Natural killer cell (primary cell): ENCODE measurements at regions not wholly inside any gene's neighbourhood (a gene's known extent, or its start where the extent isn't known, plus 50 kb on each side); places are given as distances from the start of the nearest gene placed in this dataset.
"Not testable (repeated sequence)": the region's sequence is repeated elsewhere in the genome, so short reads cannot be mapped to it uniquely, and the experiment has no call there.

Experiments
- ATAC-seq, 3 donors: fragments of 150-1000 bp in 2 of 3; fragments of 200-7000 bp in 1 of 3; cut with Tn5 transposase; 1 replicate in 1 of 3; 2 replicates in 2 of 3; pipeline ENCODE4 v1.10.0; 2021; ENCODE audit warnings: mild to moderate bottlenecking in 2 of 3, moderate library complexity in 2 of 3
- DNase-seq, 2 donors: peaks; one replicate each; pipeline versions ENCODE4 v3.0.0 to v3.0.0-alpha.2; 2013 to 2021; ENCODE audit warnings: mixed read lengths in 1 of 2
- H3K27ac ChIP-seq: one replicate; pipeline ENCODE4 v1.5.1; 2013; ENCODE audit warnings: mild to moderate bottlenecking, low read length
- H3K27me3 ChIP-seq: one replicate; pipeline ENCODE4 v1.6.1; 2013; ENCODE audit warnings: low read length; ENCODE audit not compliant: control insufficient read depth, insufficient read depth
- H3K36me3 ChIP-seq: one replicate; pipeline ENCODE4 v1.6.1; 2013; ENCODE audit warnings: low read length; ENCODE audit not compliant: control insufficient read depth, insufficient read depth
- H3K4me1 ChIP-seq: one replicate; pipeline ENCODE4 v1.6.1; 2013; ENCODE audit warnings: low read length; ENCODE audit not compliant: control insufficient read depth, insufficient read depth
- H3K4me3 ChIP-seq: one replicate; pipeline ENCODE4 v1.5.1; 2013; ENCODE audit warnings: low read length
- H3K9me3 ChIP-seq: one replicate; pipeline ENCODE4 v1.6.1; 2013; ENCODE audit warnings: low read length; ENCODE audit not compliant: control insufficient read depth, insufficient read depth
- H3K27ac Mint-ChIP-seq, 2 donors: one replicate each; pipeline ENCODE4 v1.8.0; 2022; ENCODE audit warnings: mild to moderate bottlenecking in 2 of 2, mixed read lengths in 2 of 2, moderate library complexity in 1 of 2
- H3K27me3 Mint-ChIP-seq, 2 donors: one replicate each; pipeline ENCODE4 v1.8.0; 2022; ENCODE audit warnings: low read depth in 2 of 2, mixed read lengths in 2 of 2
- H3K36me3 Mint-ChIP-seq: one replicate; pipeline ENCODE4 v1.8.0; 2022; ENCODE audit warnings: mixed read lengths
- H3K4me1 Mint-ChIP-seq, 2 donors: one replicate each; pipeline ENCODE4 v1.8.0; 2022; ENCODE audit warnings: mixed read lengths in 2 of 2
- H3K4me3 Mint-ChIP-seq: one replicate; pipeline ENCODE4 v1.8.0; 2022; ENCODE audit warnings: mild to moderate bottlenecking, moderate library complexity, mixed read lengths
- H3K9me3 Mint-ChIP-seq, 2 donors: one replicate each; pipeline ENCODE4 v1.8.0; 2022; ENCODE audit warnings: mixed read lengths in 2 of 2
- WGBS: methylation state at CpG from one replicate; pipeline ENCODE4 v1.1.7; 2013; ENCODE audit warnings: missing lambda C conversion rate; ENCODE audit not compliant: insufficient coverage; 5-methylcytosine and 5-hydroxymethylcytosine counted together
- intact Hi-C: fragments of 100-400 bp; cut with micrococcal nuclease; formaldehyde crosslinking; loops from one replicate; pipeline ENCODE4 v1.14.2; 2022

DNA sequence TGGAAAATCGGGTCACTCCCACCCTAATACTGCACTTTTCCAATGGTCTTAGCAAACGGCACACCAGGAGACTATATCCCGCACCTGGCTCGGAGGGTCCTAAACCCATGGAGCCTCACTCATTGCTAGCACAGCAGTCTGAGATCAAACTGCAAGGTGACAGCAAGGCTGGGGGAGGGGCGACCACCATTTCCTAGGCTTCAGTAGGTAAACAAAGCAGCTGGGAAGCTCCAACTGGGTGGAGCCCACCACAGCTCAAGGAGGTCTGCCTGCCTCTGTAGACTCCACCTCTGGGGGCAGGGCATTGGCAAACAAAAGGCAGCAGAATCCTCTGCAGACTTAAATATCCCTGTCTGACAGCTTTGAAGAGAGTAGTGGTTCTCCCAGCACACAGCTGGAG is 109.0 kb upstream of the DEFB108B start:
- H3K27me3 Mint-ChIP-seq: peaks cover 10 to 32% of the 10 kb centered on the region in 2 donors
- H3K27me3 ChIP-seq, intact Hi-C loops, H3K9me3 ChIP-seq, H3K4me1 Mint-ChIP-seq, H3K4me3 ChIP-seq, H3K36me3 Mint-ChIP-seq, H3K4me1 ChIP-seq, ATAC-seq, H3K27ac Mint-ChIP-seq, DNase-seq, H3K36me3 ChIP-seq, H3K4me3 Mint-ChIP-seq, H3K27ac ChIP-seq, H3K9me3 Mint-ChIP-seq: not testable (repeated sequence)
- 87% methylated on average over 5 of the region's 5 CpGs for WGBS

DNA sequence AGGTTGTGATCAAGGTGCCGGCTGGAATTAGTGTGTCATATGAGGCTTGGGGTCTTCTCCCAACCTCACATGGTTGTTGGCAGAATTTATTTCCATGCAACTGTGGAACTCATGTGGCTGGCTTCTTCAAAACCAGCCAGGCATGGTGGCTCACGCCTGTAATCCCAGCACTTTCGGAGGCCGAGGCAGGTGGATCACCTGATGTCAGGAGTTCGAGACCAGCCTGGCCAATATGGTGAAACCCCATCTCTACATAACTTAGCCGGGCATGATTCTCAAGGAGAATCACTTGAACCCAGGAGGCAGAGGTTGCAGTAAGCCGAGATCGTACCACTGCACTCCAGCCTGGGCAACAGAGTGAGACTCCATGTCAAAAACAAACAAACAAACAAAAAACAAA is 102.3 kb upstream of the DEFB108B start:
- H3K36me3 ChIP-seq, DNase-seq, ATAC-seq, intact Hi-C loops, H3K27ac Mint-ChIP-seq, H3K27me3 ChIP-seq, H3K36me3 Mint-ChIP-seq, H3K4me1 ChIP-seq, H3K4me3 Mint-ChIP-seq, H3K4me1 Mint-ChIP-seq, H3K9me3 ChIP-seq, H3K9me3 Mint-ChIP-seq, H3K27ac ChIP-seq, H3K4me3 ChIP-seq: not testable (repeated sequence)
- WGBS: 95% methylated on average over 5 of the region's 8 CpGs
- H3K27me3 Mint-ChIP-seq: peaks cover 11 to 23% of the 10 kb centered on the region in 2 donors

DNA sequence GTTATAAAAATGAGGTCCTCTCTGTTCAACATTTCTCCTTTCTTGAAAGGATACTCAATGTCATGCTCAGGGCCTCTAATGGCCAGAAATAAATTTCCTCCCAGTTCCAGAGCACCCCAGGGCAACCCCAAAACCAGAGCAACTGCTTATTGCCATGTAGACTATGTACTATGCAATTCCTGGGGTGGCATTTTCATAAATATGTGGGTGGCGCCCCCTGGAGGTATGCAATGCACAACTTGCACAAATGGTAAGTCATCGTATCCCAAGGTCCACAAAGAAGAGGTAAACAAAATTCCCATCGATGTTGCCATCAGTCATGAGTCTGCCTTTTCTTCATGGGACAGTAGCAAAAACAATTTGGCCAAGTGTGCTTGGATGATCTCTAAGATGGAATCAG is 98.6 kb upstream of the DEFB108B start:
- H3K27ac Mint-ChIP-seq, H3K4me1 ChIP-seq, H3K27me3 ChIP-seq, H3K4me3 Mint-ChIP-seq, H3K36me3 Mint-ChIP-seq, H3K27ac ChIP-seq, H3K4me3 ChIP-seq, H3K9me3 Mint-ChIP-seq, H3K4me1 Mint-ChIP-seq, intact Hi-C loops, H3K9me3 ChIP-seq, H3K27me3 Mint-ChIP-seq, H3K36me3 ChIP-seq, ATAC-seq: not testable (repeated sequence)
- WGBS: no CpG with 5 or more reads among the region's 3 CpGs
- DNase-seq: peak in 1 of 2 donors; percentile 13

DNA sequence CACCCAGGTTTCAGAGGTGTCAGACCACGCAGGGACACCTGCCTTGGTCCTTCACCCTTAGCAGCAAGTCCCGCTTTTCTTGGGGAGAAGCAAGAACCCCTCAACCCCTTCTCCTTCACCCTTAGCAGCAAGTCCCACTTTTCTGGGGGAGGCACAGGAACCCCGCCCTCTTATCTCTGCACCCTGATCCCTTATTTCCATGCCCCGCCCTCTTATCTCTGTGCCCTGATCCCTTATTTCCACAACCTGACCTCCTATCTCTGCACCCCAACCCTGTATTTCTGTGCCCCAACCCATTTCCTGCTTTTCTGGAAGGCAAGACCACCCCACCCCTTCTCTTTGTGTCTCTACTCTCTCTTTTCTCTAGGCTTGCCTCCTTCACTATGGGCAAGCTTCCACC is 94.7 kb upstream of the DEFB108B start:
- H3K27ac ChIP-seq, H3K4me3 ChIP-seq, DNase-seq, H3K4me3 Mint-ChIP-seq, H3K27ac Mint-ChIP-seq, H3K9me3 ChIP-seq, intact Hi-C loops, H3K9me3 Mint-ChIP-seq, H3K36me3 Mint-ChIP-seq, ATAC-seq, H3K4me1 Mint-ChIP-seq, H3K36me3 ChIP-seq, H3K27me3 ChIP-seq, H3K4me1 ChIP-seq: not testable (repeated sequence)
- peaks cover 19 to 33% of the 10 kb centered on the region in 2 donors for H3K27me3 Mint-ChIP-seq
- WGBS: 87% methylated on average over 4 of the region's 4 CpGs

DNA sequence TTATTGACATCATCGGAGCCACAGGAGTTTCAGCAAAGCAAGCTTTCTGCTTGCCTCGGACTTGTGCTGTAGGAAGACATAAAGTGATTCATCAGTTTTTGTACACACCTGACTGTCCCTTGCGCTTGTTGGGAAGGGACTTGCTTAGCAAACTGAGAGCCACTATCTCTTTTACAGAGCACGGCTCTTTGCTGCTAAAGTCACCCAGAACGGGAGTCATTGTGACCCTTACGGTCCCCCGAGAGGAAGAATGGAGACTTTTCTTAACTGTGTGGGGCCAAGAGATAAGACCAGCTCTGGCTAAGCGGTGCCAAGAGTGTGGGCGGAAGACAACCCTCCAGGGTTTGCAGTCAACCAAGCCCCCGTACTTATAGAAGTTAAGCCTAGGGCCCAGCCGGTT is 89.6 kb upstream of the DEFB108B start:
- H3K27ac ChIP-seq, H3K4me1 Mint-ChIP-seq, H3K4me3 ChIP-seq, H3K9me3 ChIP-seq, ATAC-seq, H3K36me3 ChIP-seq, H3K27me3 ChIP-seq, intact Hi-C loops, H3K27ac Mint-ChIP-seq, H3K4me3 Mint-ChIP-seq, H3K36me3 Mint-ChIP-seq, H3K9me3 Mint-ChIP-seq, DNase-seq, H3K4me1 ChIP-seq: not testable (repeated sequence)
- WGBS: 24% methylated on average over 11 of the region's 11 CpGs
- H3K27me3 Mint-ChIP-seq: peaks cover 15 to 41% of the 10 kb centered on the region in 2 donors

DNA sequence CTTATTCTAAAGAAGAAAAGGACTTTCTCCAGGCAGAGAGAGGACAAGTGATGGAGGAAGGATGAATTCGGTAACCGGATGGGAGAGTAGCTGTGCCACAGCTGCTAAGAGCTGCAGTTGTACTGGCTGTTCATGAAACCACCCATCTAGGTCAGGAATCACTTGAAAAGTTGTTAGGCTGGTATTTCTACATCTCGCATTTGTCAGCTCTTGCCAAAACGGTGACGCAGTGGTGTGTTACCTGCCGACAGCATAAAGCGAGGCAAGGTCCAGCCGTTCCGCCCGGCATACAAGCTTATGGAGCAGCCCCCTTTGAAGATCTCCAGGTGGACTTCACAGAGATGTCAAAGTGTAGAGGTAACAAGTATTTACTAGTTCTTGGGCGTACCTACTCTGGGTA is 87.3 kb upstream of the DEFB108B start:
- H3K4me1 Mint-ChIP-seq, H3K36me3 ChIP-seq, H3K4me3 ChIP-seq, H3K9me3 Mint-ChIP-seq, H3K36me3 Mint-ChIP-seq, DNase-seq, intact Hi-C loops, H3K9me3 ChIP-seq, H3K4me1 ChIP-seq, ATAC-seq, H3K4me3 Mint-ChIP-seq, H3K27ac Mint-ChIP-seq, H3K27me3 ChIP-seq, H3K27ac ChIP-seq: not testable (repeated sequence)
- peaks cover 24 to 45% of the 10 kb centered on the region in 2 donors for H3K27me3 Mint-ChIP-seq
- 91% methylated on average over 11 of the region's 11 CpGs for WGBS

DNA sequence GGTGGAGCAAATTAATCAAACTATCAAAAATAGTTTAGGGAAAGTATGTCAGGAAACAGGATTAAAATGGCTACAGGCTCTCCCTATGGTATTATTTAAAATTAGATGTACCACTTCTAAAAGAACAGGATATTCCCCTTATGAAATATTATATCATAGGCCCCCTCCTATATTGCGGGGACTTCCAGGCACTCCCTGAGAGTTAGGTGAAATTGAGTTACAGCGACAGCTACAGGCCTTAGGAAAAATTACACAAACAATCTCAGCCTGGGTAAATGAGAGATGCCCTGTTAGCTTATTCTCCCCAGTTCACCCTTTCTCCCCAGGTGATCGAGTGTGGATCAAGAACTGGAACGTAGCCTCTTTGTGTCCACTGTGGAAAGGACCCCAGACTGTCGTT is 86.7 kb upstream of the DEFB108B start:
- H3K36me3 Mint-ChIP-seq, H3K4me3 Mint-ChIP-seq, H3K4me1 Mint-ChIP-seq, intact Hi-C loops, H3K9me3 Mint-ChIP-seq, H3K27ac ChIP-seq, H3K9me3 ChIP-seq, H3K27ac Mint-ChIP-seq, H3K27me3 ChIP-seq, H3K36me3 ChIP-seq, ATAC-seq, DNase-seq, H3K4me3 ChIP-seq, H3K4me1 ChIP-seq: not testable (repeated sequence)
- WGBS: no CpG with 5 or more reads among the region's 5 CpGs
- peaks cover 24 to 40% of the 10 kb centered on the region in 2 donors for H3K27me3 Mint-ChIP-seq

DNA sequence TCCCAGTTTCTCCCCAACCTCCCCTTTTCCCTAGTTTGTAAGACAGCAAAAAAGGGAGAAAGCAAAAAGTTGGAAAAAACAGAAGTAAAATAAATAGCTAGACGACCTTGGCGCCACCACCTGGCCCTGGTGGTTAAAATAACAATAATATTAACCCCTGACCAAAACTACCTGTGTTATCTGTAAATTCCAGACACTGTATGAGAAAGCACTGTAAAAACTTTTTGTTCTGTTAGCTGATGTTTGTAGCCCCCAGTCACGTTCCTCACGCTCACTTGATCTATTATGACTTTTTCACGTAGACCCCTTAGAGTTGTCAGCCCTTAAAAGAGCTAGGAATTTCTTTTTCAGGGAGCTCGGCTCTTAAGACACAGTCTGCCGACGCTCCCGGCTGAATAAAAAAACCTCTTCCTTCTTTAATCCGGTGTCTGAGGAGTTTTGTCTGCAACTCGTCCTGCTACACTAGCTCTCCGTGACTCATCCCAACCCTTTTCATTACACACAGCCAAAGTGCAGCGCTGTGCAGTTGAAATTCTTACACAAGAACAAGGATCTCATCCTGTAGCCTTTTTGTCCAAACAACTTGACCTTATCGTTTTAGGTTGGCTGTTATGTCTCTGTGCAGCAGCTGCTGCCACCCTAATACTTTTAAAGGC is 83.9 kb upstream of the DEFB108B start:
- H3K27ac Mint-ChIP-seq, H3K4me3 Mint-ChIP-seq, H3K27me3 ChIP-seq, H3K4me1 Mint-ChIP-seq, H3K36me3 Mint-ChIP-seq, intact Hi-C loops, H3K4me3 ChIP-seq, H3K4me1 ChIP-seq, H3K9me3 ChIP-seq, DNase-seq, H3K27ac ChIP-seq, H3K9me3 Mint-ChIP-seq, H3K36me3 ChIP-seq, ATAC-seq: not testable (repeated sequence)
- H3K27me3 Mint-ChIP-seq: peaks cover 31 to 50% of the 10 kb centered on the region in 2 donors
- WGBS: 56% methylated on average over 13 of the region's 14 CpGs
